CD4-positive, alpha-beta T cell treated with Interleukin-6 at 100 ng/mL for 8 hours (primary cell): ENCODE measurements at regions not wholly inside any gene's neighbourhood (a gene's known extent, or its start where the extent isn't known, plus 50 kb on each side); places are given as distances from the start of the nearest gene placed in this dataset.

Source experiments
- DNase-seq: peaks from one replicate; pipeline ENCODE4 v3.0.0-alpha.2; 2020; ENCODE audit warnings: mixed read lengths, low spot score

DNA sequence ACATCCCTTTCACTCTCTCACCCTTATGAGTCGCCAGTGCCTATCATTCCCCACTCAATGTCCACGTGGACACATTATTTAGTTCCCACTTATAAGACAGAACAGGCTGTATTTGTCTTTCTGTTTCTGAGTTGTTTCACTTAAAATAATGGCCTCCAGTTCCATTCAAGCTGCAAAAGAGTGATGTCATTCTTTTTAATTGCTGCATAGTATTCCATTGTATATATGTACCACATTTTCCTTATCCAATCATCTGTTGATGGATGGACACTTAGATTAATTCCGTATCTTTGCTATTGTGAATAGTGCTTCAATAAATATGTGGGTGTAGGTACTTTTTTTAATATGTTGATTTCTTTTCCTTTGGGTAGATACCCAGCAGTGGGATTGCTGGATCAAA, 79.1 kb downstream of the ZNF365 start:
- DNase-seq = no peak

- no peak for DNase-seq
These were observed 80.7 kb downstream of the ZNF365 start for GRCh38 chr10:62454687-62455397.

GRCh38 chr10:62456611-62457101, 82.5 kb downstream of the ZNF365 start:
- DNase-seq = no peak

DNA sequence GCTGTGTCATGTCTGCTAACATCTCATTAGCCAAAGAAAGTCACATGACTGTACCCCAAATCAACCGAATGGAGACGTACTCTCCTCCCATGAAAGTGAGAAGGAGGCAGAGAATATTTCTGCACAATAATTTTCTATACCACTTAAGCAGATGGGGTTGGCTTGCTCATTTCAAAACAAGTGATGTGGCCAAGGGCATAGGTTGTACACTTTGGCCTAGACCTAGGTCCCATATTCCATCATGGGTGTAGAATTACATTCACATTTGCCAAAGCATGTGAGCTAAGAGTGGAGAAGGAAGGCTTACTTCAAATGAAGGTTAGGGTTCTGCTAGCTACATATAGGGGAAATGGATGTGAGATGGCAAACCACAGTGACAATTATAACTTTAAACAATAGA, 83.0 kb downstream of the ZNF365 start:
- DNase-seq = no peak

DNA sequence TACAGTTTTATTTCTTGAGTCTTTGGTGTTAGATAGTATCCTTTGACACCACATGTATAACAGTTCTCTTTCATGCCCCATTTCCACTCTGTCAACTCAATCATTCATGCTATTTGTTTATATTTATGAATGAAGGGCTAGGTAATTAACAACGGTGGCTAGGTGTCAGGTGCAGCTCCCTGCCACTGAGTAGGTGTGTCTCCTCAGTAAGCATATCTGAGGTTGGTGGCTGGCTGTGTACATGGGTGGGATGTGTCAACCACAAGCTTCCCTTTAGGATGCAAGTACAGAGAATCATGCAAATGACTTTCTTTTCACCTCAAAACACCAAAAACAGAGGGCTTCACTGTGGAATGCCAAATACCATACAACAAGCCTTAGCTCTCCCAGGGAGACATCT, 83.4 kb downstream of the ZNF365 start:
- no peak for DNase-seq

DNA sequence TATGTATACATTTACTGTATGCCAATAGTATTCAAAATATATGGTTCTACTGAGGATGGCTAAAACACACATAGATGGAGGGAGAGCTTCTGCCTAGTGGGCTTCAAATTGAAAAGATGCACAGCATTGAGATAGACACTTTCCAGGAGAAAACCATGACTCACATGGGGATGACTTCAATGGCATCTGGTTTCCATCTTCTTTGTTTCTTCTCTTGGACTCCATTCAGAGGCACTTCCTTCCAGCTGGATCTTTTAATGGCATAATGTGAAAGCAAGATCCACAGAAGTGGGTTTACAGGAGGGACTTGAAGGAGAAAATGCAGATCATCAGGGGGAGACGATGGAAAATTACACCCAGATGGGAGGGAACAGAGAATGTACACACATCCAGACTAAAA, 84.9 kb downstream of the ZNF365 start:
- DNase-seq = no peak

GRCh38 chr10:62459500-62459899, 85.3 kb downstream of the ZNF365 start:
- no peak for DNase-seq

DNA sequence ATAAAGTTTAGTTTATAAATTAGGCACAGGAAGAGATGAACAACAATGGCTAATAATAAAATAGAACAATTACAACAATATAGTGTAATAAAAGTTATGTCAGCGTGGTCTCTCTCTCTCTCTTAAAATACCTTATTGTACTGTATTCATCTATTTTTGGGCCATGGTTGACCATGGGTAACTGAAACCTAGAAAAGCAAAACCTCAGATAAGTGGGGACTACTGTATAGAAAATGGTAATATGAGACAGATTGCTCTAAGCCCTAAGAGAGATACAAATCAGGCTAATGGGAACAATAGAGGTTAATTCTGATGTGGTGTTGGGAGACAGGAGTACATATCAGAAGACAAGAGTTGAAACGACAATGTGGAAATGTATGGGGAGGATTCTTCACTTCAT, 86.2 kb downstream of the ZNF365 start:
- no peak for DNase-seq

DNA sequence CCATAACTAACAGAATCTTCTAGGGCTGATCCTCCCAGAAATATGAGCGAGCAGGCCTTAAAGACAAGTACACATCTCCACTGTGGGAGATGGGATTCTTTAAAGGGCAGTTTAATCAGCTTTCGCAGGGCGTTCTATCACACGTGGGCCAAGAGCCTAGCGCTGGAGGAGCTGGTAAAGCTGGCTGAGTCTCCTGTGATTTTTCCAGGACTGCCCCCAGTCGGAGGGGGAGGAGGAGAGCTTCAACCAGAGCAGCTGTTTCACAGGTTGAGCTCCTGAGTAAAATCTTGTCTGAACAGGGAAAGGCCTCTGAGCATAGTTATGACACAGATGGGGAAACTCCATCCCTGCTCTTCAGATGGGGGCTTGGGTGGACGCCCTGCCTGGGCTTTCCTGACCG, 87.0 kb downstream of the ZNF365 start:
- no peak for DNase-seq

DNA sequence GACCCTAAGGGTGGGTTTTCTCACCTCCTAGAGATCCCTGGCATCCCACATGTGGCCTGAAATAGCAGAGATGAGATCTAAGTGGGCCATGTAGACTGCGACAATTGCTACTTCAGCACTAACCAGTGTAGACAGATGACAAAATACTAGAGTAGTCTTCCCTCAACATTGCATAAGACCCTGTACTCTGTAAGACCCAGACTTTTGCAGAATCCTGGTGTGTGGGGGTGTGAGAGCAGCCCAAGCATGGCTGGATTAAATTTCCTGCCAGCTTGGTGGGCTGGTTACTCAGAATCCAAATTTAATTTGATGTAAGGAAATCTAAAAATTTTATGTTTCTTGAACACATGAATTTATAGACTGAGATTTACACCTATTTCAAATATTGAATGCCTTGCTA, 88.3 kb downstream of the ZNF365 start:
- DNase-seq = no peak

DNA sequence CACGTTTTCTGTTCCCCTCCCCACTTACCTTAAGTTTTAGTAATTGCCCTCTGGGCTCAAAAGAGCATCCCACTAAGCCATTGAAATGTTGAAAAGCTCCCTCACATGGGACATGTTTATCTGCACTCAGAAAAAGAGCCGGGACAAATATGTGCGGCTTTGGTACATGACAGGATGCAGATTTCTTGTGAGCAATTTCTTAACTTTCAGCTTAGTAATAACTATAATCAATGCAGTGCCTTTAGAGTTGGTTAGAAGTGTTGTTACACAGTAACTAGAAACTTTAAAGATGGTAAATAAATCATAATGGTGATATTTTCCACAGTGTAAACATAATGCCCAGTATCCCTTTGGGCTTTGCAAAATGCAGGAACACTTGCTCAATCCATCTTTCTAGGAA, 89.2 kb downstream of the ZNF365 start:
- DNase-seq = no peak

- DNase-seq = no peak
These were observed 90.1 kb downstream of the ZNF365 start for GRCh38 chr10:62464308-62464707.

- DNase-seq = no peak
These were observed 92.4 kb downstream of the ZNF365 start for GRCh38 chr10:62466590-62466989.

- no peak for DNase-seq
These were observed 93.4 kb downstream of the ZNF365 start for GRCh38 chr10:62467527-62467926.

- DNase-seq = no peak
These were observed 97.5 kb downstream of the ZNF365 start for GRCh38 chr10:62471711-62472110.

DNA sequence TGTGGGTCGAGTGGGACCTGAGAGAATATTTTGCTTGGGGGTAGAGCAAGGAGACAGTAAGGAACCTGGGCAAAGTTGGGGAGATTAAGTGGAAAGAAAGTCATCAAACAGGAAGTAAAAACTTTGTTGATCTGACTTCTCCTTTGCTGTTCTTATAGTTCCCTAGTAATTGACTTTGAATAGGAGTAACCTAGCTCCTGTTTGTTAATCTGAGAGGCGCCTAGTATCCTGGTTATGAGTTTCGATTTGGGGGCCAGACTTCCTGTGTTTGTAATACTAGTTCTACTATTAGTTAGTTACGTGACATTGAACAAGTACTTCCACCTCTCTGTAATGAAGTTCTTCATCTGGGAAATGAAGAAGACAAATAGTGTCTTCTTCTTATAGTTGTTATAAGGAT, 99.1 kb downstream of the ZNF365 start:
- DNase-seq = no peak

- no peak for DNase-seq
These were observed 101.4 kb downstream of the ZNF365 start for GRCh38 chr10:62475551-62475950.

- no peak for DNase-seq
These were observed 105.4 kb downstream of the ZNF365 start for GRCh38 chr10:62479523-62479922.

- DNase-seq = no peak
These were observed 106.0 kb downstream of the ZNF365 start for GRCh38 chr10:62480196-62480595.

DNA sequence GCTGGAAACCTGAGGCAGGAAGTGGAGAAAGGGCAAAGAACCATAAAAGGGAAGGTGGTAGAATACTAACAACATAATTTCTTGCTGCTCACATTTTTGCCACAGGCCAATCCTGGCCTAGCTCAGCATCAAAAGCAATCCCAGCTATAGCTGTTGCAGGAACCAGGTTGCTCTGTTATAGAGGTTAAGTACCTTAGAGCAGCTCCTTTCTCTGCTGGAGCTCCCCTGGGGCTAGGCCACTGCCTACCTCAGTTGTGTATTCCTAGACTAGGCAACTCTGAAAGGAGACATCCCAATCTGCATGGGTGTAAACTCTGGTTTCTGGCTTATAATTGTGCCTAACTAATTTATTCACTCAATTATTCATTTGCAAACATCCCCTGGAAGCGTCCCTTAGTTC, 108.4 kb downstream of the ZNF365 start:
- no peak for DNase-seq

- DNase-seq = no peak
These were observed 117.4 kb downstream of the ZNF365 start for GRCh38 chr10:62491597-62491996.

DNA sequence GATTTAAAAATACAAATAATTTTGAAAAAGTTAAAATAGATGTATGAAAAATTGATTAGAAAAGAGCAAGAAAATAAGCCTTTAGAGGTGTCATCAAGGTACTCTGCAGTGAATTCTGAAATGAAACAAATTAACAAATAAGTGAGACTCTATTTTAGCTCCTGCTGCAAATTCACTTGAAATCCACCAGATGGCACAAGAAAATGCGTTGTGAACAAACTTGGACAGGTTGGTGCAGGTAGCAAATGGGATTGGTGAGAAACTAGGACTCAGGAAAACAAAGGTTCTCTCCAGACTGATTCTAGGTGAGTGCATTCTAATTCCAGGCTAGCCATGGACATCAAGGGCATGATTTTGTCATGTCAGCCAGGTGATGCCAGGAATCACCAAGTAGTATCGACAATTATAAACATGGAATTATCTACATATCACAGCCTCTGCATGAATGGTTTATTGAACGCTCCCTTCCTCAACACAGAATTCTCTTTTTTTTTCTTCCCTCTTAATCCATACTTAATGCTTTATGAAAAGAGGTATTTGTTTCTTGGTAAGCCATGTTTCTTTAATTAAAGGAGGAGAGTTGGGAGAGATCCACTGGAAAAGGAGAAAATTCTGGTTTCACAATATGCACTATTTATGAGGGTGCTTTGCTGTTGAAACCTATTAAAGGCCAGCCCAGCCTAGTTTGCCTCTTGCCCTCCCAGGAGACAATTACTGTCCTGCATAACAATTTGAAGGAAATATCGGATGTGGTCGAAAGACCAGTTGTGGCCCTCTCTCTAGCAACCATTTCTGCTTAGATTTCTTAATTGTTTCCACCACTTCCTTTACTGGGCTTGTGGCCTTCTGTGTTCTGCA, 118.1 kb downstream of the ZNF365 start:
- DNase-seq = peak; percentile 15

GRCh38 chr10:62492870-62493180, 118.7 kb downstream of the ZNF365 start:
- DNase-seq = no peak

DNA sequence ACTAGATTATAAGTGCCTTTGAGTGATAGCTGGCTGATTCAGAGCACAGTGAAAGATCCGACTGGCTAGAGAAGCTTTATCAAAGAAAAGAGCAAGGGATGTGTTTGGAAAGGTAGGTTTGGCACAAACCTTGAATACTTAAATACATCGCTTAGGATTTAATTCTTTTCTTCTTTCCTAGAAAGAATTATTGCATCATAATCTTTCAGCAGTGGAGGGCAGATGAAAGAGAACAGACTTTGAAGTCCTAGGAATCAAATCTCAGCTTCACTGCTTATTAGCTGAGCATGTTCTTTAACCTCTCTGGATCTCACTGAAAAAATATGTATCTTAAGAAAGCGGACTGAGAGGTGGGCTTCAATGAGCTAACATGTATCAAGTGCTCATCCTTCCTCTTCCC, 122.8 kb downstream of the ZNF365 start:
- DNase-seq = no peak
